ENCODE measurements at regions not wholly inside any gene's neighbourhood (a gene's known extent, or its start where the extent isn't known, plus 50 kb on each side); places are given as distances from the start of the nearest gene placed in this dataset.
"Not testable (repeated sequence)": the region's sequence is repeated elsewhere in the genome, so short reads cannot be mapped to it uniquely, and the experiment has no call there.

DNA sequence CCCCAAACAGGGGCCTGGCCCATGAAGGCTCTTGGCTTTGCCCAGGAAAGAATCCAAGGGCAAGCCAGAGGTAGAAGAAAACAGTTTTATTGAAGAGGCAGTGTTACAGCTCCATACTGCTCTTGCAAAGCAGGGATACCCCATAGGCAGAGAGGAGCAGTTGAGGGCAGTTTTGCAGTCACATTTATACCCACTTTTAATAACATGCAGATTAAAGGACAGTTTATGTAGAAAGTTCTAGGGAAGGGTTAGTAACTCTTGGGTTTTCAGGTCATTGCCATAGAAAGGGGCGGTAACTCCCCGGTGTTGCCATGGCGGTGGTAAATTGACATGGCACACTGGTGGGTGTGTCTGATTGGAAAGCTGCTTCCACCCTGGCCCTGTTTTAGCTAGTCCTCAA, 80.5 kb upstream of the GNAZ start:
- no peaks in the 10 kb centered on the region for H4K20me1 ChIP-seq (ENCODE audit: insufficient read depth, low read length)
- no peak overlapping the region for H2AFZ ChIP-seq (ENCODE audit: low read depth, low read length)
- no peaks in the 10 kb centered on the region for H3K36me3 ChIP-seq (ENCODE audit: insufficient read depth, low read length)
- H3K4me1 ChIP-seq (ENCODE audit: insufficient read depth, low read length) = no peaks in the 10 kb centered on the region
- no peak overlapping the region for H3K27ac ChIP-seq (ENCODE audit: low read length)
- no peak overlapping the region for H3K4me3 ChIP-seq (ENCODE audit: low read depth in 1 of 2, low read length in 2 of 2)
- ATAC-seq (ENCODE audit: insufficient read depth, low read depth) = no peak
- DNase-seq = no peak
- no peak overlapping the region for H3K9ac ChIP-seq (ENCODE audit: low read depth, low read length)
- no peak overlapping the region for H3K4me2 ChIP-seq (ENCODE audit: insufficient read depth, low read length)
- no peaks in the 10 kb centered on the region for H3K9me3 ChIP-seq (ENCODE audit: insufficient read depth, low read length, severe bottlenecking)
- H3K79me2 ChIP-seq (ENCODE audit: insufficient read depth, low read length) = no peaks in the 10 kb centered on the region
- peaks cover 5% of the 10 kb centered on the region for H3K27me3 ChIP-seq (ENCODE audit: insufficient read depth, low read length, poor library complexity)
- no peak for TF ChIP-seq EZH2 (IDR thresholded peaks at IDR 0.05; ENCODE audit: borderline replicate concordance, low read depth, low read length, severe bottlenecking)
- TF ChIP-seq, protein P1, sequence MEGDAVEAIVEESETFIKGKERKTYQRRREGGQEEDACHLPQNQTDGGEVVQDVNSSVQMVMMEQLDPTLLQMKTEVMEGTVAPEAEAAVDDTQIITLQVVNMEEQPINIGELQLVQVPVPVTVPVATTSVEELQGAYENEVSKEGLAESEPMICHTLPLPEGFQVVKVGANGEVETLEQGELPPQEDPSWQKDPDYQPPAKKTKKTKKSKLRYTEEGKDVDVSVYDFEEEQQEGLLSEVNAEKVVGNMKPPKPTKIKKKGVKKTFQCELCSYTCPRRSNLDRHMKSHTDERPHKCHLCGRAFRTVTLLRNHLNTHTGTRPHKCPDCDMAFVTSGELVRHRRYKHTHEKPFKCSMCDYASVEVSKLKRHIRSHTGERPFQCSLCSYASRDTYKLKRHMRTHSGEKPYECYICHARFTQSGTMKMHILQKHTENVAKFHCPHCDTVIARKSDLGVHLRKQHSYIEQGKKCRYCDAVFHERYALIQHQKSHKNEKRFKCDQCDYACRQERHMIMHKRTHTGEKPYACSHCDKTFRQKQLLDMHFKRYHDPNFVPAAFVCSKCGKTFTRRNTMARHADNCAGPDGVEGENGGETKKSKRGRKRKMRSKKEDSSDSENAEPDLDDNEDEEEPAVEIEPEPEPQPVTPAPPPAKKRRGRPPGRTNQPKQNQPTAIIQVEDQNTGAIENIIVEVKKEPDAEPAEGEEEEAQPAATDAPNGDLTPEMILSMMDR (IDR thresholded peaks at IDR 0.05; ENCODE audit: borderline replicate concordance, extremely low read depth, low read length, poor library complexity, severe bottlenecking) = no peak

DNA sequence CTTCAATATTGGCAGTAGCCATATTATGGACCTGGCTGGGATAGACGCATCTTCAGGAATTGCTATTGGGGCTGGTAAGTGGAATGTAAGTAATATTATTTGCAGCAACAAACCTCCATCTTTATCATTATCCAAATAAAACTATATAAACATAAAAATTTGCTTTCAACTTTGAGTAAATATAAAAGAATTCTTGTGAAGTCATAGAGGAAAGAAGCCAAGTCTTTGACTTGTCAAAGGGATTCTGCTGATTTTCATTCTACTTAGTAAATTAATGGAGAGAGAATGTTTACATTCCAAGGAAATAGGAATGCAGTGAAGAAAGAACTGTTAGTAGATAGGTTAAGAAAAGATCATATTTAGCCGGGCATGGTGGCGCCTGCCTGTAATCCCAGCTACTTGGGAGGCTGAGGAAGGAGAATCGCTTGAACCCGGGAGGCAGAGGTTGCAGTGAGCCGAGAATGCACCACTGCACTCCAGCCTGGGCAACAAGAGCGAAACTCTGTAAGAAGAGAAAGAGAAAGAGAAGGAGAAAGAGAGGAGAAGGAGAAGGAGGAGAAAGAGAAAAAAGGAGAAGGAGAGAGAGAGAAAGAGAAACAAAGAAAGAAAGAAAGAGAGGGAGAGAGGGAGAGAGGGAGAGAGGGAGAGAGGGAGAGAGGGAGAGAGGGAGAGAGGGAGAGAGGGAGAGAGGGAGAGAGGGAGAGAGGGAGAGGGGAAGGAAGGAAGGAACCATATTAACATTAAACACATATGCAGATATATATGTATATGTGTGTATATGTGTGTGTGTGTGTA, 79.4 kb upstream of the GNAZ start:
- H3K4me1 ChIP-seq (ENCODE audit: insufficient read depth, low read length); H3K27me3 ChIP-seq (ENCODE audit: insufficient read depth, low read length, poor library complexity); ATAC-seq (ENCODE audit: insufficient read depth, low read depth): not testable (repeated sequence)

DNA sequence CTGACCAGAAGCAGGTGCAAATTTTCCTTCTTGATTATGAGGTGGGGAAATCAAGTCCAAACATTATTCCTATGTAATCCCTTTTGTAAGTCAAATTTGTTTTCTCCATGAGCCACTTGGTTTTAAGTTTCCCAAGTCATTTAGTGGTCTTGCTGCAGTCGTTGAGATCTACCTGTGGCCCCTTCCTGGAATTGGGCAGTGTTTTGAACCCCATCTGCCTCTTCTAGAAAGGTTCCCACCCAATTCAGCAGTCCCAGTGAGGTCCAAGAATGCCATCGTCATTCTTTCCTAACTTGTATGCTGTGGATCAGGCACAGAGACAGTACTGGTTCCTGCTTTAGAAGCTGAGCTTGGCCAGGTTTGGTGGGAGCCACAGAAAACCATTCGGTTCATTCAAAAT, 77.8 kb upstream of the GNAZ start:
- ATAC-seq (ENCODE audit: insufficient read depth, low read depth) (no peak), DNase-seq (no peak)
- no peaks in the 10 kb centered on the region for H3K79me2 ChIP-seq (ENCODE audit: insufficient read depth, low read length)
- H4K20me1 ChIP-seq (ENCODE audit: insufficient read depth, low read length) = no peaks in the 10 kb centered on the region
- no peak overlapping the region for H3K4me3 ChIP-seq (ENCODE audit: low read depth in 1 of 2, low read length in 2 of 2)
- TF ChIP-seq, protein P1 (IDR thresholded peaks at IDR 0.05; ENCODE audit: borderline replicate concordance, extremely low read depth, low read length, poor library complexity, severe bottlenecking) = no peak
- no peak for TF ChIP-seq EZH2 (IDR thresholded peaks at IDR 0.05; ENCODE audit: borderline replicate concordance, low read depth, low read length, severe bottlenecking)
- H3K9ac ChIP-seq (ENCODE audit: low read depth, low read length) = no peak overlapping the region
- no peak overlapping the region for H2AFZ ChIP-seq (ENCODE audit: low read depth, low read length)
- H3K4me2 ChIP-seq (ENCODE audit: insufficient read depth, low read length) = no peak overlapping the region
- no peak overlapping the region for H3K27ac ChIP-seq (ENCODE audit: low read length)
- no peaks in the 10 kb centered on the region for H3K36me3 ChIP-seq (ENCODE audit: insufficient read depth, low read length)
- peaks cover 9% of the 10 kb centered on the region for H3K9me3 ChIP-seq (ENCODE audit: insufficient read depth, low read length, severe bottlenecking)
- H3K27me3 ChIP-seq (ENCODE audit: insufficient read depth, low read length, poor library complexity) = peaks cover 5% of the 10 kb centered on the region
- H3K4me1 ChIP-seq (ENCODE audit: insufficient read depth, low read length) = no peaks in the 10 kb centered on the region

More for the DNA sequence above, 79.4 kb upstream of the GNAZ start:
- not testable (repeated sequence) for H3K79me2 ChIP-seq (ENCODE audit: insufficient read depth, low read length); H3K9me3 ChIP-seq (ENCODE audit: insufficient read depth, low read length, severe bottlenecking); H3K4me3 ChIP-seq (ENCODE audit: low read depth in 1 of 2, low read length in 2 of 2); DNase-seq; H3K36me3 ChIP-seq (ENCODE audit: insufficient read depth, low read length); H4K20me1 ChIP-seq (ENCODE audit: insufficient read depth, low read length); H3K9ac ChIP-seq (ENCODE audit: low read depth, low read length); H2AFZ ChIP-seq (ENCODE audit: low read depth, low read length); H3K27ac ChIP-seq (ENCODE audit: low read length); H3K4me2 ChIP-seq (ENCODE audit: insufficient read depth, low read length)

DNA sequence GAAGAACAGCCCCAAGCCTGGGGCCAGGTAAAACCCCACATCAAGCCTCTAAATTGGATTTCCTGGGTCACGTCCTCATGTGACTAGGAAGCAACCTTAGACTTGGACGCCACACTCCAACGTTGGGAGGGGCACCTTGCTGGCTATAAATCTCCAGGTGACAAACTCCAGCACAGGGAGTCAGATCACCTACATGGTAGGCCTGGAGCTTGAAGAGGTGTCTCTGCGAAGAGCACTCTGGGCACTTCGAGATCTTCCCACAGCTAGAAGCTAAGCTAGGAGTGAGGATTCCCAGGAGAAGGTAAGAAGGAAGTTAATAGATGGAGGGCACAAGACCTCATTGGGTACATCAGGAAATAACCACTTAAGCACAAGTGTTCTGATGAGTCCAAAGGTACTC, 77.1 kb upstream of the GNAZ start:
- Histone ChIP-seq H3K4me1 (ENCODE audit: insufficient read depth, low read length) (no peaks in the 10 kb centered on the region), H3K27ac (ENCODE audit: low read length) (no peak overlapping the region), H3K36me3 (ENCODE audit: insufficient read depth, low read length) (no peaks in the 10 kb centered on the region), H3K9me3 (ENCODE audit: insufficient read depth, low read length, severe bottlenecking) (peaks cover 13% of the 10 kb centered on the region), H3K27me3 (ENCODE audit: insufficient read depth, low read length, poor library complexity) (peaks cover 5% of the 10 kb centered on the region), H3K79me2 (ENCODE audit: insufficient read depth, low read length) (no peaks in the 10 kb centered on the region), H3K4me2 (ENCODE audit: insufficient read depth, low read length) (no peak overlapping the region), H3K9ac (ENCODE audit: low read depth, low read length) (no peak overlapping the region), H2AFZ (ENCODE audit: low read depth, low read length) (no peak overlapping the region), H4K20me1 (ENCODE audit: insufficient read depth, low read length) (no peaks in the 10 kb centered on the region), H3K4me3 (ENCODE audit: low read depth in 1 of 2, low read length in 2 of 2) (no peak overlapping the region)
- no peak for DNase-seq
- ATAC-seq (ENCODE audit: insufficient read depth, low read depth) = no peak
- no peak for TF ChIP-seq EZH2 (IDR thresholded peaks at IDR 0.05; ENCODE audit: borderline replicate concordance, low read depth, low read length, severe bottlenecking)
- TF ChIP-seq, protein P1 (IDR thresholded peaks at IDR 0.05; ENCODE audit: borderline replicate concordance, extremely low read depth, low read length, poor library complexity, severe bottlenecking) = no peak

All from DND-41 (cell line).